BLaER1 treated with 17β-estradiol and CSF1 and Interleukin-3, amounts not matched to agents 10 nM and 100 nM (cell line): ENCODE measurements at regions not wholly inside any gene's neighbourhood (a gene's known extent, or its start where the extent isn't known, plus 50 kb on each side); places are given as distances from the start of the nearest gene placed in this dataset.

Experiments
- H3K27ac ChIP-seq, 11 experiments: shearing (Covaris generic); formaldehyde crosslinking; 2 replicates each; pipeline ENCODE4 v1.8.1; 2022
- H3K27me3 ChIP-seq, 11 experiments: shearing (Covaris generic); formaldehyde crosslinking; 2 replicates each; pipeline ENCODE4 v1.8.1; 2022
- H3K36me3 ChIP-seq, 11 experiments: shearing (Covaris generic); formaldehyde crosslinking; 2 replicates each; pipeline ENCODE4 v1.8.1; 2022
- H3K4me1 ChIP-seq, 10 experiments: shearing (Covaris generic); formaldehyde crosslinking; 2 replicates each; pipeline ENCODE4 v1.8.1; 2022
- H3K4me2 ChIP-seq, 11 experiments: shearing (Covaris generic); formaldehyde crosslinking; 2 replicates each; pipeline ENCODE4 v1.8.1; 2022
- H3K4me3 ChIP-seq, 10 experiments: shearing (Covaris generic); formaldehyde crosslinking; 2 replicates each; pipeline ENCODE4 v1.8.1; 2022
- H3K9ac ChIP-seq, 11 experiments: shearing (Covaris generic); formaldehyde crosslinking; 2 replicates each; pipeline ENCODE4 v1.8.1; 2022
- H3K9me3 ChIP-seq, 11 experiments: shearing (Covaris generic); formaldehyde crosslinking; replicated peaks in 1 of 11; 2 replicates each; pipeline ENCODE4 v1.8.1; 2022
- H4K20me1 ChIP-seq, 11 experiments: shearing (Covaris generic); formaldehyde crosslinking; 2 replicates each; pipeline ENCODE4 v1.8.1; 2022
- Cebpa-rat ChIP-seq, 11 experiments: shearing (Covaris generic); IDR thresholded peaks; 2 replicates each; pipeline ENCODE4 v1.8.1; 2022

GRCh38 chr2:18402831-18403230 is 157.6 kb downstream of the RDH14 start:
- H3K36me3 ChIP-seq = no peaks in the 10 kb centered on the region
- no peak for TF ChIP-seq Cebpa-rat (IDR thresholded peaks at IDR 0.05)

GRCh38 chr2:18401471-18401870 is 159.0 kb downstream of the RDH14 start:
- H3K27me3 ChIP-seq = no peaks in the 10 kb centered on the region
- H3K4me3 ChIP-seq = no peak overlapping the region
- no peaks in the 10 kb centered on the region for H3K36me3 ChIP-seq
- TF ChIP-seq Cebpa-rat (IDR thresholded peaks at IDR 0.05) = no peak
- H4K20me1 ChIP-seq = no peaks in the 10 kb centered on the region
- H3K4me1 ChIP-seq = peaks cover 0 to 6% (median 4%) of the 10 kb centered on the region in 10 experiments; a peak in 6 of 20 replicates
- no peaks in the 10 kb centered on the region for H3K9me3 ChIP-seq
- H3K9ac ChIP-seq = no peak overlapping the region
- no peak overlapping the region for H3K27ac ChIP-seq
- H3K4me2 ChIP-seq = no peak overlapping the region

More at GRCh38 chr2:18402831-18403230, 157.6 kb downstream of the RDH14 start:
- Histone ChIP-seq H3K4me1 (peaks cover 0 to 6% (median 4%) of the 10 kb centered on the region in 10 experiments; a peak in 6 of 20 replicates), H3K27me3 (no peaks in the 10 kb centered on the region), H3K27ac (no peak overlapping the region), H4K20me1 (no peaks in the 10 kb centered on the region), H3K4me2 (no peak overlapping the region), H3K9me3 (no peaks in the 10 kb centered on the region), H3K9ac (no peak overlapping the region), H3K4me3 (no peak overlapping the region)

GRCh38 chr2:18399601-18400000 is 160.9 kb downstream of the RDH14 start:
- H3K9ac ChIP-seq = no peak overlapping the region
- H3K9me3 ChIP-seq = no peaks in the 10 kb centered on the region
- TF ChIP-seq Cebpa-rat (IDR thresholded peaks at IDR 0.05) = no peak
- H3K27ac ChIP-seq = no peak overlapping the region
- H3K36me3 ChIP-seq = no peaks in the 10 kb centered on the region
- H4K20me1 ChIP-seq = no peaks in the 10 kb centered on the region
- H3K4me3 ChIP-seq = no peak overlapping the region
- no peak overlapping the region for H3K4me2 ChIP-seq
- peaks cover 0 to 6% (median 4%) of the 10 kb centered on the region in 10 experiments; a peak in 6 of 20 replicates for H3K4me1 ChIP-seq
- no peaks in the 10 kb centered on the region for H3K27me3 ChIP-seq

GRCh38 chr2:18398833-18399232 is 161.6 kb downstream of the RDH14 start:
- H4K20me1 ChIP-seq = no peaks in the 10 kb centered on the region
- H3K27ac ChIP-seq = no peak overlapping the region
- no peak overlapping the region for H3K4me3 ChIP-seq
- H3K27me3 ChIP-seq = no peaks in the 10 kb centered on the region
- H3K36me3 ChIP-seq = no peaks in the 10 kb centered on the region
- H3K9ac ChIP-seq = no peak overlapping the region
- no peaks in the 10 kb centered on the region for H3K9me3 ChIP-seq
- H3K4me1 ChIP-seq = peaks cover 0 to 2% (median under 1%) of the 10 kb centered on the region in 10 experiments; a peak in 6 of 20 replicates
- H3K4me2 ChIP-seq = no peak overlapping the region
- no peak for TF ChIP-seq Cebpa-rat (IDR thresholded peaks at IDR 0.05)

GRCh38 chr2:18396329-18397010 is 164.0 kb downstream of the RDH14 start:
- H3K36me3 ChIP-seq = no peaks in the 10 kb centered on the region
- H3K9ac ChIP-seq = no peak overlapping the region
- no peaks in the 10 kb centered on the region for H4K20me1 ChIP-seq
- no peaks in the 10 kb centered on the region for H3K4me1 ChIP-seq
- no peak overlapping the region for H3K4me2 ChIP-seq
- H3K4me3 ChIP-seq = no peak overlapping the region
- no peak for TF ChIP-seq Cebpa-rat (IDR thresholded peaks at IDR 0.05)
- H3K27ac ChIP-seq = no peak overlapping the region
- H3K9me3 ChIP-seq = no peaks in the 10 kb centered on the region
- H3K27me3 ChIP-seq = no peaks in the 10 kb centered on the region

GRCh38 chr2:18395555-18395954 is 164.9 kb downstream of the RDH14 start:
- no peaks in the 10 kb centered on the region for H3K36me3 ChIP-seq
- H3K9me3 ChIP-seq = no peaks in the 10 kb centered on the region
- no peak overlapping the region for H3K27ac ChIP-seq
- H3K4me1 ChIP-seq = no peaks in the 10 kb centered on the region
- H4K20me1 ChIP-seq = no peaks in the 10 kb centered on the region
- no peak overlapping the region for H3K4me2 ChIP-seq
- H3K9ac ChIP-seq = no peak overlapping the region
- no peaks in the 10 kb centered on the region for H3K27me3 ChIP-seq
- no peak for TF ChIP-seq Cebpa-rat (IDR thresholded peaks at IDR 0.05)
- no peak overlapping the region for H3K4me3 ChIP-seq

- H3K27ac ChIP-seq = no peak overlapping the region
- H3K4me2 ChIP-seq = peak overlapping the region; percentile 10 to 70 (median 58); a peak in 20 of 22 replicates
These were observed 172.8 kb downstream of the RDH14 start for GRCh38 chr2:18387441-18388206.

GRCh38 chr2:18384242-18384641 is 176.2 kb downstream of the RDH14 start:
- Histone ChIP-seq H3K4me3 (no peak overlapping the region), H3K27ac (no peak overlapping the region), H3K9ac (no peak overlapping the region), H3K4me2 (no peak overlapping the region), H4K20me1 (no peaks in the 10 kb centered on the region), H3K4me1 (peaks cover 6 to 21% (median 15%) of the 10 kb centered on the region in 10 experiments; a peak in 18 of 20 replicates), H3K36me3 (no peaks in the 10 kb centered on the region), H3K27me3 (no peaks in the 10 kb centered on the region), H3K9me3 (no peaks in the 10 kb centered on the region)
- no peak for TF ChIP-seq Cebpa-rat (IDR thresholded peaks at IDR 0.05)

More at GRCh38 chr2:18387441-18388206, 172.8 kb downstream of the RDH14 start:
- Histone ChIP-seq H3K9me3 (no peaks in the 10 kb centered on the region), H3K27me3 (no peaks in the 10 kb centered on the region), H3K4me1 (peaks cover 0 to 18% (median 15%) of the 10 kb centered on the region in 10 experiments; a peak in 15 of 20 replicates), H3K36me3 (no peaks in the 10 kb centered on the region), H3K4me3 (no peak overlapping the region), H3K9ac (no peak overlapping the region), H4K20me1 (no peaks in the 10 kb centered on the region)
- TF ChIP-seq Cebpa-rat (IDR thresholded peaks at IDR 0.05) = no peak

- no peak for TF ChIP-seq Cebpa-rat (IDR thresholded peaks at IDR 0.05)
- no peaks in the 10 kb centered on the region for H3K27me3 ChIP-seq
- H3K36me3 ChIP-seq = no peaks in the 10 kb centered on the region
- H3K4me1 ChIP-seq = peaks cover 0 to 12% (median 0%) of the 10 kb centered on the region in 10 experiments; a peak in 4 of 20 replicates
- H4K20me1 ChIP-seq = no peaks in the 10 kb centered on the region
- H3K4me3 ChIP-seq = no peak overlapping the region
- no peak overlapping the region for H3K27ac ChIP-seq
- H3K9ac ChIP-seq = no peak overlapping the region
- peak overlapping the region in 1 of 11 experiments; percentile 10; a peak in 1 of 22 replicates for H3K4me2 ChIP-seq
- H3K9me3 ChIP-seq = no peaks in the 10 kb centered on the region
These were observed 179.1 kb downstream of the RDH14 start for GRCh38 chr2:18381386-18381785.
